ENCODE measurements at regions not wholly inside any gene's neighbourhood (a gene's known extent, or its start where the extent isn't known, plus 50 kb on each side); places are given as distances from the start of the nearest gene placed in this dataset.

GRCh38 chr12:67414011-67414715 lies 145.0 kb downstream of the CAND1 start:
- Histone ChIP-seq H4K8ac (ENCODE audit: low read depth in 2 of 2, low read length in 2 of 2) (no peak overlapping the region), H2BK120ac (ENCODE audit: low read depth, low read length) (no peak overlapping the region), H4K91ac (ENCODE audit: insufficient read depth, low read depth, low read length) (no peak overlapping the region), H3K23ac (ENCODE audit: low read depth, low read length) (no peak overlapping the region), H3K14ac (replicated peaks; ENCODE audit: low read depth, low read length) (no peak overlapping the region), H4K5ac (ENCODE audit: low read depth, low read length) (no peak overlapping the region), H3K4ac (ENCODE audit: low read depth, low read length) (no peak overlapping the region), H3K4me2 (ENCODE audit: low read depth, low read length) (no peak overlapping the region), H3K9me3 (ENCODE audit: control insufficient read depth, insufficient read depth, low read length) (no peaks in the 10 kb centered on the region), H2AFZ (replicated peaks; ENCODE audit: low read length, poor library complexity) (no peak overlapping the region), H3K27me3 (ENCODE audit: control insufficient read depth, insufficient read depth, low read length) (no peaks in the 10 kb centered on the region; the same call in 1 of the 2 replicates), H3K79me1 (ENCODE audit: low read depth in 1 of 2, low read length in 2 of 2) (no peaks in the 10 kb centered on the region), H2BK20ac (ENCODE audit: low read depth, low read length) (no peak overlapping the region), H2BK15ac (ENCODE audit: low read depth, low read length) (no peak overlapping the region), H3K9me1 (ENCODE audit: insufficient read depth, low read length) (no peaks in the 10 kb centered on the region), H4K20me1 (ENCODE audit: insufficient read depth, low read length) (no peaks in the 10 kb centered on the region), H3K56ac (ENCODE audit: extremely low read depth, insufficient read depth, low read length) (no peak overlapping the region), H3K4me1 (ENCODE audit: control insufficient read depth, insufficient read depth, low read length) (peaks cover 2% of the 10 kb centered on the region; the same call in 1 of the 2 replicates), H2AK5ac (ENCODE audit: low read depth, low read length) (no peak overlapping the region; the same call in 1 of the 2 replicates), H3K27ac (ENCODE audit: insufficient read depth, low read length) (no peak overlapping the region), H2AK9ac (replicated peaks; ENCODE audit: low read depth, low read length, poor library complexity) (no peak overlapping the region), H3K18ac (ENCODE audit: low read depth, low read length) (no peak overlapping the region), H2BK5ac (ENCODE audit: low read depth, low read length, poor library complexity, severe bottlenecking) (no peak overlapping the region), H3K4me3 (ENCODE audit: insufficient read depth, low read depth, low read length) (no peak overlapping the region), H3K36me3 (ENCODE audit: control insufficient read depth, insufficient read depth, low read length) (no peaks in the 10 kb centered on the region), H3K9ac (ENCODE audit: low read depth, low read length) (no peak overlapping the region)
- in situ Hi-C loops (cut with MboI; ENCODE audit: low sequenced_read_pairs): no loop called here
- ChIA-PET CTCF (interaction anchor here (0.6 kb wide), 1 partner anchor 58 kb away, joined by 3 read pairs; no protein-coding TSS in a partner anchor), POLR2A (ENCODE audit: unreplicated experiment) (no interaction called here)
- no TSS peak for BruUV-seq (replicated peaks)
- intact Hi-C loops (cut with micrococcal nuclease): loop anchor here (2.0 kb wide), 1 partner anchor 57 kb away; no protein-coding TSS in a partner anchor
- DNase-seq (no peak), ATAC-seq (ENCODE audit: low read depth) (no peak)
- TF ChIP-seq NFE2L2 (IDR thresholded peaks at IDR 0.05; ENCODE audit: low read depth, low read length) (no peak), MAZ (IDR thresholded peaks at IDR 0.05; ENCODE audit: borderline replicate concordance, low read depth, low read length) (no peak), MXI1 (IDR thresholded peaks at IDR 0.05; ENCODE audit: borderline replicate concordance, low read depth, low read length) (no peak), RCOR1 (IDR thresholded peaks at IDR 0.05; ENCODE audit: insufficient replicate concordance, low read length) (no peak), POLR2A (IDR thresholded peaks at IDR 0.05; ENCODE audit: low read depth, low read length) (no peak), CEBPB (IDR thresholded peaks at IDR 0.05; ENCODE audit: low read depth, low read length) (no peak), CHD1 (IDR thresholded peaks at IDR 0.05; ENCODE audit: low read depth, low read length) (no peak), BHLHE40 (IDR thresholded peaks at IDR 0.05; ENCODE audit: low read depth, low read length) (no peak), MAFK (IDR thresholded peaks at IDR 0.05; ENCODE audit: low read depth, low read length) (no peak), SMC3 (IDR thresholded peaks at IDR 0.05; ENCODE audit: low read depth, low read length) (no peak), RFX5 (IDR thresholded peaks at IDR 0.05; ENCODE audit: low read depth, low read length) (no peak), RAD21 (IDR thresholded peaks at IDR 0.05; ENCODE audit: low read length) (no peak), FOS (IDR thresholded peaks at IDR 0.05; ENCODE audit: low read depth, low read length) (no peak)
- TF ChIP-seq, protein P1, sequence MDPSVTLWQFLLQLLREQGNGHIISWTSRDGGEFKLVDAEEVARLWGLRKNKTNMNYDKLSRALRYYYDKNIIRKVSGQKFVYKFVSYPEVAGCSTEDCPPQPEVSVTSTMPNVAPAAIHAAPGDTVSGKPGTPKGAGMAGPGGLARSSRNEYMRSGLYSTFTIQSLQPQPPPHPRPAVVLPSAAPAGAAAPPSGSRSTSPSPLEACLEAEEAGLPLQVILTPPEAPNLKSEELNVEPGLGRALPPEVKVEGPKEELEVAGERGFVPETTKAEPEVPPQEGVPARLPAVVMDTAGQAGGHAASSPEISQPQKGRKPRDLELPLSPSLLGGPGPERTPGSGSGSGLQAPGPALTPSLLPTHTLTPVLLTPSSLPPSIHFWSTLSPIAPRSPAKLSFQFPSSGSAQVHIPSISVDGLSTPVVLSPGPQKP (IDR thresholded peaks at IDR 0.05; ENCODE audit: borderline replicate concordance, low read depth, low read length): no peak
- TF ChIP-seq, protein P2, sequence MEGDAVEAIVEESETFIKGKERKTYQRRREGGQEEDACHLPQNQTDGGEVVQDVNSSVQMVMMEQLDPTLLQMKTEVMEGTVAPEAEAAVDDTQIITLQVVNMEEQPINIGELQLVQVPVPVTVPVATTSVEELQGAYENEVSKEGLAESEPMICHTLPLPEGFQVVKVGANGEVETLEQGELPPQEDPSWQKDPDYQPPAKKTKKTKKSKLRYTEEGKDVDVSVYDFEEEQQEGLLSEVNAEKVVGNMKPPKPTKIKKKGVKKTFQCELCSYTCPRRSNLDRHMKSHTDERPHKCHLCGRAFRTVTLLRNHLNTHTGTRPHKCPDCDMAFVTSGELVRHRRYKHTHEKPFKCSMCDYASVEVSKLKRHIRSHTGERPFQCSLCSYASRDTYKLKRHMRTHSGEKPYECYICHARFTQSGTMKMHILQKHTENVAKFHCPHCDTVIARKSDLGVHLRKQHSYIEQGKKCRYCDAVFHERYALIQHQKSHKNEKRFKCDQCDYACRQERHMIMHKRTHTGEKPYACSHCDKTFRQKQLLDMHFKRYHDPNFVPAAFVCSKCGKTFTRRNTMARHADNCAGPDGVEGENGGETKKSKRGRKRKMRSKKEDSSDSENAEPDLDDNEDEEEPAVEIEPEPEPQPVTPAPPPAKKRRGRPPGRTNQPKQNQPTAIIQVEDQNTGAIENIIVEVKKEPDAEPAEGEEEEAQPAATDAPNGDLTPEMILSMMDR (conservative IDR thresholded peaks at IDR 0.05; ENCODE audit: low read depth, low read length): no peak
- TF ChIP-seq, protein P3, sequence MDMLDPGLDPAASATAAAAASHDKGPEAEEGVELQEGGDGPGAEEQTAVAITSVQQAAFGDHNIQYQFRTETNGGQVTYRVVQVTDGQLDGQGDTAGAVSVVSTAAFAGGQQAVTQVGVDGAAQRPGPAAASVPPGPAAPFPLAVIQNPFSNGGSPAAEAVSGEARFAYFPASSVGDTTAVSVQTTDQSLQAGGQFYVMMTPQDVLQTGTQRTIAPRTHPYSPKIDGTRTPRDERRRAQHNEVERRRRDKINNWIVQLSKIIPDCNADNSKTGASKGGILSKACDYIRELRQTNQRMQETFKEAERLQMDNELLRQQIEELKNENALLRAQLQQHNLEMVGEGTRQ (IDR thresholded peaks at IDR 0.05; ENCODE audit: low read depth, low read length): no peak
- 50% methylated on average over 1 of the region's 6 CpGs; no CpG with 5 or more reads in 1 of the 2 experiments for WGBS, 2 experiments (ENCODE audit: extremely low coverage in 2 of 2, insufficient read length in 1 of 2)
- dilution Hi-C loops (cut with HindIII; ENCODE audit: low sequenced_read_pairs, unreplicated experiment): no loop called here
